Nephron (organoid): ENCODE measurements at regions not wholly inside any gene's neighbourhood (a gene's known extent, or its start where the extent isn't known, plus 50 kb on each side); places are given as distances from the start of the nearest gene placed in this dataset.

ENCODE experiments used
- H3K27ac Mint-ChIP-seq, 3 experiments: 2 replicates each; pipeline ENCODE4 v1.8.0; 2020; ENCODE audit warnings: mixed read lengths in 3 of 3, mild to moderate bottlenecking in 2 of 3, moderate library complexity in 1 of 3
- H3K27me3 Mint-ChIP-seq: 2 replicates; pipeline ENCODE4 v1.8.0; 2021; ENCODE audit warnings: low read depth, mild to moderate bottlenecking, moderate library complexity, mixed read lengths
- H3K36me3 Mint-ChIP-seq: 2 replicates; pipeline ENCODE4 v1.8.0; 2020; ENCODE audit warnings: low read depth, mixed read lengths
- H3K4me1 Mint-ChIP-seq: 2 replicates; pipeline ENCODE4 v1.8.0; 2020; ENCODE audit warnings: mixed read lengths
- H3K4me3 Mint-ChIP-seq, 3 experiments: 2 replicates each; pipeline ENCODE4 v1.8.0; 2020; ENCODE audit warnings: mild to moderate bottlenecking in 3 of 3, mixed read lengths in 3 of 3, moderate library complexity in 2 of 3
- H3K9me3 Mint-ChIP-seq: 2 replicates; pipeline ENCODE4 v1.8.0; 2020; ENCODE audit warnings: mixed read lengths
- TF ChIP-seq, protein P1 (sequence below), 3 experiments: fragments of 200-600 bp; sonication (generic); IDR thresholded peaks; one replicate each; pipeline ENCODE4 v1.5.0; 2021; ENCODE audit warnings: antibody characterized with exemption in 3 of 3; ENCODE audit not compliant: unreplicated experiment in 3 of 3

DNA sequence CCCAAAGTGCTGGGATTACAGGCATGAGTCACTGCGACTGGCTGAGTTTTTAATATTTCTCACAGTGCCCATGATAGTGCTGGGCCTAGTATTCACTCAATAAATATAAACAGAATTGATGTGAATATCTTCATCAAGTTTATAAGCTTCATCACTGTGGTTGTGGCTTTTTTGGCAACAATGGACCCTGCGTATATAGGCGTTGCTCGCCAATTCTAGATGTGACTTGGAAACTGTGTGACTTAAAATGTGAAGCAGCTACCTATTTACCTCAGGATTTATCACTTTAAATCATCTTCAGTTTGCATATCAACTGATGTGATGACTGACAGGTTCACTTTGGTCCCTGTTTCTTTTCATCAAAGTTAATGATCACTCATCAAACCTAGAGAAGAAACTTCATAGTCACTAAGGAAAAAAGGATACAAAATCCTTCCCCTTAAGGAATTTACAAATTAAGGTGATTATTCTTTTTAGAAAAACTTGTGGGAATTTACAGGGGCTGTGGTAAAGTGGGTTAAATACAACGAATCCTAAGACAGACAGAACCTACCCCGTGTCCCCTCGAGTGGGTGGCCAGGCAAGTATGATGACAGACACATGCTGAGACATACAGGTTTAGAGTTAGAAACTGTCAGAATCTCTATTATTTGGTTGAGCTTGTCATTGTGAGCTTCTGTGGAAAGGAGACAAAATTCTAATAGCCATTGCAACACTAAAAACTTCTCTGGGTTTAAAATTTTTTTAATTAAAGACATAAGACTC lies 101.3 kb downstream of the AKAP11 start:
- Mint-ChIP-seq H3K4me3 (no peak overlapping the region), H3K27me3 (no peaks in the 10 kb centered on the region), H3K27ac (no peak overlapping the region), H3K9me3 (no peaks in the 10 kb centered on the region), H3K4me1 (no peaks in the 10 kb centered on the region), H3K36me3 (no peaks in the 10 kb centered on the region)
- TF ChIP-seq, protein P1, sequence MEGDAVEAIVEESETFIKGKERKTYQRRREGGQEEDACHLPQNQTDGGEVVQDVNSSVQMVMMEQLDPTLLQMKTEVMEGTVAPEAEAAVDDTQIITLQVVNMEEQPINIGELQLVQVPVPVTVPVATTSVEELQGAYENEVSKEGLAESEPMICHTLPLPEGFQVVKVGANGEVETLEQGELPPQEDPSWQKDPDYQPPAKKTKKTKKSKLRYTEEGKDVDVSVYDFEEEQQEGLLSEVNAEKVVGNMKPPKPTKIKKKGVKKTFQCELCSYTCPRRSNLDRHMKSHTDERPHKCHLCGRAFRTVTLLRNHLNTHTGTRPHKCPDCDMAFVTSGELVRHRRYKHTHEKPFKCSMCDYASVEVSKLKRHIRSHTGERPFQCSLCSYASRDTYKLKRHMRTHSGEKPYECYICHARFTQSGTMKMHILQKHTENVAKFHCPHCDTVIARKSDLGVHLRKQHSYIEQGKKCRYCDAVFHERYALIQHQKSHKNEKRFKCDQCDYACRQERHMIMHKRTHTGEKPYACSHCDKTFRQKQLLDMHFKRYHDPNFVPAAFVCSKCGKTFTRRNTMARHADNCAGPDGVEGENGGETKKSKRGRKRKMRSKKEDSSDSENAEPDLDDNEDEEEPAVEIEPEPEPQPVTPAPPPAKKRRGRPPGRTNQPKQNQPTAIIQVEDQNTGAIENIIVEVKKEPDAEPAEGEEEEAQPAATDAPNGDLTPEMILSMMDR (IDR thresholded peaks at IDR 0.05; ENCODE audit: unreplicated experiment in 3 of 3), result no peak

DNA sequence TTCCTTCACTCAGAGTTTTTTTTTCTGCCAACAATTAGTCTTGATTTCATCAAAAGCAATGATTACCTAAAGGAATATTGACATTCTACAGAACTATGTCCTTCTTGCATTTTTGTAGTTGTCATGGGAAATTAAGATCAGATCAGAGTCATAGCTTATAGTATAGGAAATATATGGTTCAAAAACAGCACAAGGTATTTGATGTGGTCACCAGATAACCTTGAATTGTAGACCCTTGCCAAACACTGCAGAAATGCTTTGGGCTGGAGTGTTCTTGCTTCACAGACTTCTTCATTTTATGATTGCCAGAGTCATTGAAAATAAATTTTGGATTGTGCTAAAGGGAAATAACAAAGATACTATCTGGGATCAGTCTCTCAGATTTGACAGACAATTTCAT lies 103.7 kb downstream of the AKAP11 start:
- Mint-ChIP-seq H3K4me3 (no peak overlapping the region), H3K4me1 (no peaks in the 10 kb centered on the region), H3K27ac (no peak overlapping the region), H3K9me3 (peaks cover 6% of the 10 kb centered on the region), H3K27me3 (no peaks in the 10 kb centered on the region), H3K36me3 (no peaks in the 10 kb centered on the region)
- TF ChIP-seq, protein P1 (IDR thresholded peaks at IDR 0.05; ENCODE audit: unreplicated experiment in 3 of 3), result no peak

DNA sequence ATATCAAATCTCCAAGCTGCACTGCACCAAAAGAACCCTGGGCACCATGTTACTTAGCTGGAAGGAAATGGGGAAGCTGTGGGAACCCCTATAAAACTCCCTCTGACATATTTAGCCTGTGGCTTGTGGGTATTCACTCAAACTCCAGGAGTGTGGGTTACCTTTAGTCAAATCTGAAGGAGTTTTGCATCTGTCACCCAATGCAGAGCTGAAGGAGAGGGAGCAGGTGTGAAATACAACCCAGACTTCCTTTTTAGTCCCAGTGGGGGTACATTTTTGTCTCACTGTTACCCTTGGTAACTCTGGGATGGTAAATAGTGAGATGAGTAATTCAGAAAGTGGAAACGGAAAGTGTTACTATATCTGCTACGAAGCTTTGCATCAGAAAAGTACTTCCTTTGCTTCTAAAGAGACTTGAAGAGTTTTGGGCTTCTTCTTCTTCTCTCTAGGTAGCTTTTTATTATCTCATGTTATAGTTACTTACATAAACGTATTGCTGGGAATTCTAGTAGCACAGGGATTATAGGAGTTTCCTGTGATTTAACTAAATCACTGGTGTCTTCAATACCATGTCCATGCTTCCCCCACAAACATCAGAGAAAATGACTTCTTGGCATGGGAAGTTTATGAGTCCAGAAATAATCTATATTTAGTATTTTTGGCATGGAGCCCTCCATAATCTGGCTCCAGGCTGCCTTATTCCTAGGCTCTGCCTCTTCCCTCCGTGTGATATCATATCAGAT lies 105.9 kb downstream of the AKAP11 start:
- Mint-ChIP-seq H3K4me3 (no peak overlapping the region), H3K27ac (no peak overlapping the region), H3K9me3 (peaks cover 12% of the 10 kb centered on the region), H3K27me3 (no peaks in the 10 kb centered on the region), H3K4me1 (no peaks in the 10 kb centered on the region), H3K36me3 (no peaks in the 10 kb centered on the region)
- TF ChIP-seq, protein P1 (IDR thresholded peaks at IDR 0.05; ENCODE audit: unreplicated experiment in 3 of 3), result no peak

DNA sequence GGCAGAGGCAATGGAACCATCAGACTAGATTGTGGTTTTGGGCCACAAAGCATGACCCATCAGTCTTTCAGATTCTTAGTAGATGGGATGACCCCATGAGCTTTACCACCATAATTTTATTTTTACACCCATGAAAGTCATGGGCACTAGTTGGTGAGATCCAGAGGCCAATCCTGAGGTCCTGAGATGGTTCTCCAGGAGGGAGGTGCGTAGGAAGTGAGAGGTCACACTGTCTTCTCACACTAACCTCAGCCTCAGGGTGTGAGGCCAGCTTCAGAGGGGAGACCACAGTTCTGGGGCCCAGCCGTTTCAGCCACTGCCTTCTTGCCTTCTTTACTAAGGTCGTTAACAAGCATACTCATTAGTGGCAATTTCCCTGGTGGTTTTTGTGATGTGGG lies 106.4 kb downstream of the AKAP11 start:
- TF ChIP-seq, protein P1 (IDR thresholded peaks at IDR 0.05; ENCODE audit: unreplicated experiment in 3 of 3), result no peak
- Mint-ChIP-seq H3K4me3 (no peak overlapping the region), H3K9me3 (peaks cover 15% of the 10 kb centered on the region), H3K4me1 (no peaks in the 10 kb centered on the region), H3K27me3 (no peaks in the 10 kb centered on the region), H3K36me3 (no peaks in the 10 kb centered on the region), H3K27ac (no peak overlapping the region)

DNA sequence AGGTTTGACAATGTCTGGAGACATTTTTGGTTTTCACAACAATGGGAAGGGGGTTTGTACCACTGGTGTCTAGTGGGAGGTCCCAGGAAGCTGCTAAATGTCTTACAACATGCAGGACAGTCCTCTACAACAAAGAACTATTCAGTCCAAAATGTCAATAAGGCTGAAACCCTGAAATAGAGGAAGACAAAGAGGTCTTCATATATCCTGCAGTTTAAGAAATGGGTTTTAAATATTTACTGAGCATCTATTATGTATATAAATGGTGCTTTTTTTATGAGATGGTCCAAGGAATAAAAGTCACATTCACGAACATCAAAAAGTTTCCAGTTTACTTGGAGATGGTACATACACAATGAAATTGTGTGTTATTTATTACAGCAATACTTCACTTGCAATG lies 107.3 kb downstream of the AKAP11 start:
- Mint-ChIP-seq H3K27ac (no peak overlapping the region), H3K27me3 (no peaks in the 10 kb centered on the region), H3K9me3 (peaks cover 15% of the 10 kb centered on the region), H3K4me3 (no peak overlapping the region), H3K4me1 (no peaks in the 10 kb centered on the region), H3K36me3 (no peaks in the 10 kb centered on the region)
- TF ChIP-seq, protein P1 (IDR thresholded peaks at IDR 0.05; ENCODE audit: unreplicated experiment in 3 of 3), result no peak
